ENCODE measurements at regions not wholly inside any gene's neighbourhood (a gene's known extent, or its start where the extent isn't known, plus 50 kb on each side); places are given as distances from the start of the nearest gene placed in this dataset.

GRCh38 chr6:90739339-90739738, 152.5 kb upstream of the MAP3K7 start (continued):
- TF ChIP-seq REST (IDR thresholded peaks at IDR 0.05) (no peak), YY1 (IDR thresholded peaks at IDR 0.05) (no peak), SP1 (IDR thresholded peaks at IDR 0.05) (no peak), HNF4A (conservative IDR thresholded peaks at IDR 0.05) (no peak), TAF1 (conservative IDR thresholded peaks at IDR 0.05) (no peak)

GRCh38 chr6:90730151-90730673, 143.3 kb upstream of the MAP3K7 start:
- peaks cover 0 to 3% (median 0%) of the 10 kb centered on the region in 4 donors for H3K27me3 ChIP-seq (ENCODE audit: control insufficient read depth in 4 of 4, insufficient read depth in 4 of 4, low read length in 3 of 4)
- no peak overlapping the region for H3K9ac ChIP-seq (ENCODE audit: low read depth in 1 of 2, low read length in 2 of 2)
- no peak overlapping the region for H3K27ac ChIP-seq (ENCODE audit: low read depth in 1 of 2, low read length in 2 of 2)
- H3K9me3 ChIP-seq (ENCODE audit: control insufficient read depth in 4 of 4, low read length in 3 of 4), result no peaks in the 10 kb centered on the region
- 67% methylated on average over 2 of the region's 2 CpGs for WGBS
- no peaks in the 10 kb centered on the region for H3K4me1 ChIP-seq (ENCODE audit: control insufficient read depth in 4 of 4, insufficient read depth in 4 of 4, low read length in 3 of 4)
- no peak overlapping the region for H3K4me3 ChIP-seq (ENCODE audit: low read depth in 1 of 3, low read length in 3 of 3)
- TF ChIP-seq TAF1 (conservative IDR thresholded peaks at IDR 0.05), result no peak
- no peak for TF ChIP-seq SP1 (IDR thresholded peaks at IDR 0.05)
- TF ChIP-seq GABPA (IDR thresholded peaks at IDR 0.05 in 1 of 2, conservative IDR thresholded peaks at IDR 0.05 in 1 of 2), result no peak
- no peak for TF ChIP-seq ZBTB33 (IDR thresholded peaks at IDR 0.05)
- TF ChIP-seq ATF3 (IDR thresholded peaks at IDR 0.05), result no peak
- DNase-seq (ENCODE audit: low spot score), result no peak
- no peaks in the 10 kb centered on the region for H3K36me3 ChIP-seq (ENCODE audit: control insufficient read depth in 4 of 4, insufficient read depth in 3 of 4, low read depth in 1 of 4, low read length in 3 of 4)

- WGBS, result 72% methylated on average over 2 of the region's 2 CpGs
- TF ChIP-seq RXRA (IDR thresholded peaks at IDR 0.05) (no peak), MAX (IDR thresholded peaks at IDR 0.05) (no peak), SP1 (IDR thresholded peaks at IDR 0.05) (no peak), HNF4G (IDR thresholded peaks at IDR 0.05) (no peak), EGR1 (IDR thresholded peaks at IDR 0.05; ENCODE audit: low read depth in 2 of 2) (no peak), NR2F2 (IDR thresholded peaks at IDR 0.05) (no peak), REST (IDR thresholded peaks at IDR 0.05) (no peak), ZBTB33 (IDR thresholded peaks at IDR 0.05) (no peak), HNF4A (conservative IDR thresholded peaks at IDR 0.05) (no peak), ATF3 (IDR thresholded peaks at IDR 0.05) (no peak), JUND (IDR thresholded peaks at IDR 0.05) (no peak), GABPA (IDR thresholded peaks at IDR 0.05 in 1 of 2, conservative IDR thresholded peaks at IDR 0.05 in 1 of 2) (no peak), FOXA1 (IDR thresholded peaks at IDR 0.05) (no peak), YY1 (IDR thresholded peaks at IDR 0.05) (no peak), RAD21 (IDR thresholded peaks at IDR 0.05) (no peak), FOXA2 (IDR thresholded peaks at IDR 0.05) (no peak)
Observed at GRCh38 chr6:90729057-90729456, 142.2 kb upstream of the MAP3K7 start.

More at GRCh38 chr6:90729057-90729456, 142.2 kb upstream of the MAP3K7 start:
- no peaks in the 10 kb centered on the region for H3K4me1 ChIP-seq (ENCODE audit: control insufficient read depth in 4 of 4, insufficient read depth in 4 of 4, low read length in 3 of 4)
- no peak for DNase-seq (ENCODE audit: low spot score)
- no peaks in the 10 kb centered on the region for H3K9me3 ChIP-seq (ENCODE audit: control insufficient read depth in 4 of 4, low read length in 3 of 4)
- no peak overlapping the region for H3K4me3 ChIP-seq (ENCODE audit: low read depth in 1 of 3, low read length in 3 of 3)
- H3K9ac ChIP-seq (ENCODE audit: low read depth in 1 of 2, low read length in 2 of 2), result no peak overlapping the region
- no peaks in the 10 kb centered on the region for H3K36me3 ChIP-seq (ENCODE audit: control insufficient read depth in 4 of 4, insufficient read depth in 3 of 4, low read depth in 1 of 4, low read length in 3 of 4)
- peaks cover 0 to 3% (median 0%) of the 10 kb centered on the region in 4 donors for H3K27me3 ChIP-seq (ENCODE audit: control insufficient read depth in 4 of 4, insufficient read depth in 4 of 4, low read length in 3 of 4)
- H3K27ac ChIP-seq (ENCODE audit: low read depth in 1 of 2, low read length in 2 of 2), result no peak overlapping the region

Data from liver (tissue), 7 donors.